Activated naive CD8-positive, alpha-beta T cell treated with anti-CD3 and anti-CD28 coated beads, Interleukin-2, amount 50 U/mL, for 24 hours (primary cell): ENCODE measurements at regions not wholly inside any gene's neighbourhood (a gene's known extent, or its start where the extent isn't known, plus 50 kb on each side); places are given as distances from the start of the nearest gene placed in this dataset.
"Not testable (repeated sequence)": the region's sequence is repeated elsewhere in the genome, so short reads cannot be mapped to it uniquely, and the experiment has no call there.

Source experiments
- ATAC-seq: fragments of 150-1000 bp; cut with Tn5 transposase; one replicate; pipeline ENCODE4 v1.10.0; 2021
- DNase-seq: peaks from one replicate; pipeline ENCODE4 v3.0.0; 2021
- H3K27ac Mint-ChIP-seq: one replicate; pipeline ENCODE4 v1.8.0; 2021; ENCODE audit warnings: mild to moderate bottlenecking, mixed read lengths
- H3K27me3 Mint-ChIP-seq: one replicate; pipeline ENCODE4 v1.8.0; 2021; ENCODE audit warnings: mixed read lengths
- H3K36me3 Mint-ChIP-seq: one replicate; pipeline ENCODE4 v1.8.0; 2021; ENCODE audit warnings: low read depth, mixed read lengths
- H3K4me1 Mint-ChIP-seq: one replicate; pipeline ENCODE4 v1.8.0; 2021; ENCODE audit warnings: mixed read lengths
- H3K4me3 Mint-ChIP-seq: one replicate; pipeline ENCODE4 v1.8.0; 2021; ENCODE audit warnings: mild to moderate bottlenecking, moderate library complexity, mixed read lengths
- H3K9me3 Mint-ChIP-seq: one replicate; pipeline ENCODE4 v1.8.0; 2021; ENCODE audit warnings: mixed read lengths

GRCh38 chr3:153797056-153797455 lies 324.1 kb upstream of the ARHGEF26 start:
- H3K9me3 Mint-ChIP-seq, DNase-seq, H3K4me1 Mint-ChIP-seq, H3K4me3 Mint-ChIP-seq, ATAC-seq, H3K27ac Mint-ChIP-seq, H3K27me3 Mint-ChIP-seq, H3K36me3 Mint-ChIP-seq: not testable (repeated sequence)

GRCh38 chr3:153809097-153809496 lies 312.1 kb upstream of the ARHGEF26 start:
- no peaks in the 10 kb centered on the region for H3K4me1 Mint-ChIP-seq
- no peak overlapping the region for H3K27ac Mint-ChIP-seq
- H3K36me3 Mint-ChIP-seq = no peaks in the 10 kb centered on the region
- peaks cover 8% of the 10 kb centered on the region for H3K27me3 Mint-ChIP-seq
- DNase-seq = no peak
- no peaks in the 10 kb centered on the region for H3K9me3 Mint-ChIP-seq
- ATAC-seq = no peak
- no peak overlapping the region for H3K4me3 Mint-ChIP-seq

- no peak for ATAC-seq
- Mint-ChIP-seq H3K4me3 (no peak overlapping the region), H3K36me3 (no peaks in the 10 kb centered on the region), H3K27me3 (no peaks in the 10 kb centered on the region), H3K9me3 (no peaks in the 10 kb centered on the region), H3K4me1 (peaks cover 2% of the 10 kb centered on the region), H3K27ac (no peak overlapping the region)
- DNase-seq = no peak
Measured at GRCh38 chr3:153818338-153818737, 302.9 kb upstream of the ARHGEF26 start.

GRCh38 chr3:153820035-153820434 lies 301.2 kb upstream of the ARHGEF26 start:
- H3K9me3 Mint-ChIP-seq = no peaks in the 10 kb centered on the region
- H3K36me3 Mint-ChIP-seq = no peaks in the 10 kb centered on the region
- DNase-seq (no peak), ATAC-seq (no peak)
- no peaks in the 10 kb centered on the region for H3K27me3 Mint-ChIP-seq
- no peak overlapping the region for H3K27ac Mint-ChIP-seq
- no peak overlapping the region for H3K4me3 Mint-ChIP-seq
- H3K4me1 Mint-ChIP-seq = peaks cover 2% of the 10 kb centered on the region

- H3K36me3 Mint-ChIP-seq, H3K9me3 Mint-ChIP-seq, H3K27ac Mint-ChIP-seq, H3K27me3 Mint-ChIP-seq, H3K4me1 Mint-ChIP-seq, DNase-seq, H3K4me3 Mint-ChIP-seq, ATAC-seq: not testable (repeated sequence)
Measured at GRCh38 chr3:153828346-153828745, 292.8 kb upstream of the ARHGEF26 start.

- ATAC-seq (no peak), DNase-seq (no peak)
- H3K9me3 Mint-ChIP-seq = no peaks in the 10 kb centered on the region
- no peak overlapping the region for H3K27ac Mint-ChIP-seq
- H3K4me3 Mint-ChIP-seq = no peak overlapping the region
- no peaks in the 10 kb centered on the region for H3K4me1 Mint-ChIP-seq
- H3K27me3 Mint-ChIP-seq = no peaks in the 10 kb centered on the region
- no peaks in the 10 kb centered on the region for H3K36me3 Mint-ChIP-seq
Measured at GRCh38 chr3:153829606-153830170, 291.5 kb upstream of the ARHGEF26 start.

GRCh38 chr3:153830552-153830951 lies 290.6 kb upstream of the ARHGEF26 start:
- Mint-ChIP-seq H3K4me1 (no peaks in the 10 kb centered on the region), H3K27ac (no peak overlapping the region), H3K9me3 (no peaks in the 10 kb centered on the region), H3K4me3 (no peak overlapping the region), H3K36me3 (no peaks in the 10 kb centered on the region), H3K27me3 (no peaks in the 10 kb centered on the region)
- no peak for ATAC-seq
- DNase-seq = no peak

GRCh38 chr3:153835540-153835939 lies 285.6 kb upstream of the ARHGEF26 start:
- H3K27ac Mint-ChIP-seq = no peak overlapping the region
- no peaks in the 10 kb centered on the region for H3K9me3 Mint-ChIP-seq
- no peaks in the 10 kb centered on the region for H3K36me3 Mint-ChIP-seq
- ATAC-seq (no peak), DNase-seq (no peak)
- no peak overlapping the region for H3K4me3 Mint-ChIP-seq
- H3K4me1 Mint-ChIP-seq = no peaks in the 10 kb centered on the region
- H3K27me3 Mint-ChIP-seq = no peaks in the 10 kb centered on the region

GRCh38 chr3:153840487-153840886 lies 280.7 kb upstream of the ARHGEF26 start:
- DNase-seq = no peak
- Mint-ChIP-seq H3K4me3 (no peak overlapping the region), H3K36me3 (no peaks in the 10 kb centered on the region), H3K27ac (no peak overlapping the region), H3K9me3 (no peaks in the 10 kb centered on the region), H3K4me1 (no peaks in the 10 kb centered on the region), H3K27me3 (no peaks in the 10 kb centered on the region)
- ATAC-seq = no peak

GRCh38 chr3:153843994-153844393 lies 277.2 kb upstream of the ARHGEF26 start:
- DNase-seq (no peak), ATAC-seq (no peak)
- no peaks in the 10 kb centered on the region for H3K4me1 Mint-ChIP-seq
- no peak overlapping the region for H3K27ac Mint-ChIP-seq
- H3K4me3 Mint-ChIP-seq = no peak overlapping the region
- no peaks in the 10 kb centered on the region for H3K9me3 Mint-ChIP-seq
- H3K36me3 Mint-ChIP-seq = no peaks in the 10 kb centered on the region
- no peaks in the 10 kb centered on the region for H3K27me3 Mint-ChIP-seq

- Mint-ChIP-seq H3K36me3 (no peaks in the 10 kb centered on the region), H3K27me3 (no peaks in the 10 kb centered on the region), H3K4me3 (no peak overlapping the region), H3K4me1 (no peaks in the 10 kb centered on the region), H3K9me3 (no peaks in the 10 kb centered on the region), H3K27ac (no peak overlapping the region)
- no peak for DNase-seq
- ATAC-seq = no peak
Measured at GRCh38 chr3:153845311-153845710, 275.9 kb upstream of the ARHGEF26 start.

- DNase-seq (no peak), ATAC-seq (no peak)
- H3K4me3 Mint-ChIP-seq = no peak overlapping the region
- no peaks in the 10 kb centered on the region for H3K27me3 Mint-ChIP-seq
- H3K36me3 Mint-ChIP-seq = no peaks in the 10 kb centered on the region
- H3K4me1 Mint-ChIP-seq = no peaks in the 10 kb centered on the region
- no peaks in the 10 kb centered on the region for H3K9me3 Mint-ChIP-seq
- H3K27ac Mint-ChIP-seq = no peak overlapping the region
Measured at GRCh38 chr3:153848702-153849101, 272.5 kb upstream of the ARHGEF26 start.

GRCh38 chr3:153852355-153852754 lies 268.8 kb upstream of the ARHGEF26 start:
- Mint-ChIP-seq H3K4me3 (no peak overlapping the region), H3K27me3 (no peaks in the 10 kb centered on the region), H3K4me1 (no peaks in the 10 kb centered on the region), H3K27ac (no peak overlapping the region), H3K9me3 (no peaks in the 10 kb centered on the region), H3K36me3 (no peaks in the 10 kb centered on the region)
- DNase-seq (no peak), ATAC-seq (no peak)

GRCh38 chr3:153853163-153853562 lies 268.0 kb upstream of the ARHGEF26 start:
- ATAC-seq = no peak
- no peak for DNase-seq
- Mint-ChIP-seq H3K9me3 (no peaks in the 10 kb centered on the region), H3K4me3 (no peak overlapping the region), H3K27ac (no peak overlapping the region), H3K36me3 (no peaks in the 10 kb centered on the region), H3K4me1 (no peaks in the 10 kb centered on the region), H3K27me3 (no peaks in the 10 kb centered on the region)

GRCh38 chr3:153855772-153856171 lies 265.4 kb upstream of the ARHGEF26 start:
- Mint-ChIP-seq H3K4me1 (no peaks in the 10 kb centered on the region), H3K4me3 (no peak overlapping the region), H3K27ac (no peak overlapping the region), H3K9me3 (no peaks in the 10 kb centered on the region), H3K36me3 (no peaks in the 10 kb centered on the region), H3K27me3 (no peaks in the 10 kb centered on the region)
- ATAC-seq (no peak), DNase-seq (no peak)

GRCh38 chr3:153856932-153857331 lies 264.3 kb upstream of the ARHGEF26 start:
- no peaks in the 10 kb centered on the region for H3K27me3 Mint-ChIP-seq
- no peak for ATAC-seq
- DNase-seq = no peak
- no peaks in the 10 kb centered on the region for H3K9me3 Mint-ChIP-seq
- H3K36me3 Mint-ChIP-seq = no peaks in the 10 kb centered on the region
- no peak overlapping the region for H3K4me3 Mint-ChIP-seq
- H3K27ac Mint-ChIP-seq = no peak overlapping the region
- no peaks in the 10 kb centered on the region for H3K4me1 Mint-ChIP-seq
